ENCODE measurements at regions not wholly inside any gene's neighbourhood (a gene's known extent, or its start where the extent isn't known, plus 50 kb on each side); places are given as distances from the start of the nearest gene placed in this dataset.

- TF ChIP-seq CTCF (IDR thresholded peaks at IDR 0.05) (no peak), ZFX (IDR thresholded peaks at IDR 0.05; ENCODE audit: borderline replicate concordance) (no peak)
These were observed 72.6 kb upstream of the SELENOP start for GRCh38 chr5:42884326-42884725.

Measured in 22Rv1 (cell line).